ENCODE measurements at regions not wholly inside any gene's neighbourhood (a gene's known extent, or its start where the extent isn't known, plus 50 kb on each side); places are given as distances from the start of the nearest gene placed in this dataset.
A peak's percentile ranks its signal among the peaks of the same experiment; 100 is the strongest.

DNA sequence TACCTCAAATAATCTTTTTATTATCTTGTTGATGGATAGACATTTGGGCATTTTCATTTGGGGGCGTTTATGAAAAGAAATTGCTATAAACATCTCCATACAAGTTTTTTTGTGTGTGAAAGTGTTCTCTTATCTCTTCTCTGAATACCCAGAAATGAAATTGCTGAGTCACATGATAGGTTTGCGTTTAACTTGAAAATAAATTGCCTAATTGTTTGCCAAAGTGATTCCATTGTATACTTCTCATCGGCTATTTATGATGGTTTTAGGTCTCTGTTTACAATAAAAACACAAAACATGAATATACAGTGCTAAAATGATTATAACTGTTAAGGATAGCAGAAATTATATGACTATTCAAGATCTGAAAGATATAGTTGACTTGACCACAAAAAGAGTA, 361.7 kb downstream of the TAF11L14 start:
- ChIA-PET CTCF (no interaction called here), POLR2A (ENCODE audit: unreplicated experiment) (no interaction called here)
- no peak overlapping the region for H2AK9ac ChIP-seq (replicated peaks; ENCODE audit: low read depth, low read length, poor library complexity)
- no peak overlapping the region for H3K4ac ChIP-seq (ENCODE audit: low read depth, low read length)
- H2AFZ ChIP-seq (replicated peaks; ENCODE audit: low read length, poor library complexity), result no peak overlapping the region
- intact Hi-C loops (cut with micrococcal nuclease), result no loop called here
- no peaks in the 10 kb centered on the region for H3K4me1 ChIP-seq (ENCODE audit: control insufficient read depth, insufficient read depth, low read length)
- H3K23ac ChIP-seq (ENCODE audit: low read depth, low read length), result no peak overlapping the region
- no peak overlapping the region for H3K14ac ChIP-seq (replicated peaks; ENCODE audit: low read depth, low read length)
- H4K8ac ChIP-seq (ENCODE audit: low read depth in 2 of 2, low read length in 2 of 2), result no peak overlapping the region
- H3K27ac ChIP-seq (ENCODE audit: insufficient read depth, low read length), result no peak overlapping the region
- in situ Hi-C loops (cut with MboI; ENCODE audit: low sequenced_read_pairs), result no loop called here
- no peak for ATAC-seq (ENCODE audit: low read depth)
- dilution Hi-C loops (cut with HindIII; ENCODE audit: low sequenced_read_pairs, unreplicated experiment), result no loop called here
- H2BK20ac ChIP-seq (ENCODE audit: low read depth, low read length), result no peak overlapping the region
- H3K56ac ChIP-seq (ENCODE audit: extremely low read depth, insufficient read depth, low read length), result no peak overlapping the region
- H4K5ac ChIP-seq (ENCODE audit: low read depth, low read length), result no peak overlapping the region
- WGBS, 2 experiments (ENCODE audit: extremely low coverage in 2 of 2, insufficient read length in 1 of 2), result no CpG with 5 or more reads among the region's 3 CpGs
- DNase-seq, result no peak
- H4K20me1 ChIP-seq (ENCODE audit: insufficient read depth, low read length), result no peaks in the 10 kb centered on the region
- no peak overlapping the region for H2BK120ac ChIP-seq (ENCODE audit: low read depth, low read length)
- H3K4me2 ChIP-seq (ENCODE audit: low read depth, low read length), result no peak overlapping the region
- no peak overlapping the region for H2BK15ac ChIP-seq (ENCODE audit: low read depth, low read length)
- no peak overlapping the region for H2AK5ac ChIP-seq (ENCODE audit: low read depth, low read length)
- no peaks in the 10 kb centered on the region for H3K79me1 ChIP-seq (ENCODE audit: low read depth in 1 of 2, low read length in 2 of 2)
- no peak overlapping the region for H3K18ac ChIP-seq (ENCODE audit: low read depth, low read length)
- no peaks in the 10 kb centered on the region for H3K36me3 ChIP-seq (ENCODE audit: control insufficient read depth, insufficient read depth, low read length)
- H3K27me3 ChIP-seq (ENCODE audit: control insufficient read depth, insufficient read depth, low read length), result no peaks in the 10 kb centered on the region
- H3K9ac ChIP-seq (ENCODE audit: low read depth, low read length), result no peak overlapping the region
- H3K9me1 ChIP-seq (ENCODE audit: insufficient read depth, low read length), result no peaks in the 10 kb centered on the region
- H3K9me3 ChIP-seq (ENCODE audit: control insufficient read depth, insufficient read depth, low read length), result no peaks in the 10 kb centered on the region
- H4K91ac ChIP-seq (ENCODE audit: insufficient read depth, low read depth, low read length), result no peak overlapping the region
- no peak overlapping the region for H3K4me3 ChIP-seq (ENCODE audit: insufficient read depth, low read depth, low read length)
- H2BK5ac ChIP-seq (ENCODE audit: low read depth, low read length, poor library complexity, severe bottlenecking), result no peak overlapping the region
- no peak for TF ChIP-seq MXI1 (IDR thresholded peaks at IDR 0.05; ENCODE audit: borderline replicate concordance, low read depth, low read length)
- TF ChIP-seq, protein P1, sequence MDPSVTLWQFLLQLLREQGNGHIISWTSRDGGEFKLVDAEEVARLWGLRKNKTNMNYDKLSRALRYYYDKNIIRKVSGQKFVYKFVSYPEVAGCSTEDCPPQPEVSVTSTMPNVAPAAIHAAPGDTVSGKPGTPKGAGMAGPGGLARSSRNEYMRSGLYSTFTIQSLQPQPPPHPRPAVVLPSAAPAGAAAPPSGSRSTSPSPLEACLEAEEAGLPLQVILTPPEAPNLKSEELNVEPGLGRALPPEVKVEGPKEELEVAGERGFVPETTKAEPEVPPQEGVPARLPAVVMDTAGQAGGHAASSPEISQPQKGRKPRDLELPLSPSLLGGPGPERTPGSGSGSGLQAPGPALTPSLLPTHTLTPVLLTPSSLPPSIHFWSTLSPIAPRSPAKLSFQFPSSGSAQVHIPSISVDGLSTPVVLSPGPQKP (IDR thresholded peaks at IDR 0.05; ENCODE audit: borderline replicate concordance, low read depth, low read length), result no peak
- TF ChIP-seq, protein P2, sequence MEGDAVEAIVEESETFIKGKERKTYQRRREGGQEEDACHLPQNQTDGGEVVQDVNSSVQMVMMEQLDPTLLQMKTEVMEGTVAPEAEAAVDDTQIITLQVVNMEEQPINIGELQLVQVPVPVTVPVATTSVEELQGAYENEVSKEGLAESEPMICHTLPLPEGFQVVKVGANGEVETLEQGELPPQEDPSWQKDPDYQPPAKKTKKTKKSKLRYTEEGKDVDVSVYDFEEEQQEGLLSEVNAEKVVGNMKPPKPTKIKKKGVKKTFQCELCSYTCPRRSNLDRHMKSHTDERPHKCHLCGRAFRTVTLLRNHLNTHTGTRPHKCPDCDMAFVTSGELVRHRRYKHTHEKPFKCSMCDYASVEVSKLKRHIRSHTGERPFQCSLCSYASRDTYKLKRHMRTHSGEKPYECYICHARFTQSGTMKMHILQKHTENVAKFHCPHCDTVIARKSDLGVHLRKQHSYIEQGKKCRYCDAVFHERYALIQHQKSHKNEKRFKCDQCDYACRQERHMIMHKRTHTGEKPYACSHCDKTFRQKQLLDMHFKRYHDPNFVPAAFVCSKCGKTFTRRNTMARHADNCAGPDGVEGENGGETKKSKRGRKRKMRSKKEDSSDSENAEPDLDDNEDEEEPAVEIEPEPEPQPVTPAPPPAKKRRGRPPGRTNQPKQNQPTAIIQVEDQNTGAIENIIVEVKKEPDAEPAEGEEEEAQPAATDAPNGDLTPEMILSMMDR (conservative IDR thresholded peaks at IDR 0.05; ENCODE audit: low read depth, low read length), result no peak
- TF ChIP-seq MAZ (IDR thresholded peaks at IDR 0.05; ENCODE audit: borderline replicate concordance, low read depth, low read length), result no peak
- TF ChIP-seq NFE2L2 (IDR thresholded peaks at IDR 0.05; ENCODE audit: low read depth, low read length), result peak; percentile 57
- TF ChIP-seq POLR2A (IDR thresholded peaks at IDR 0.05; ENCODE audit: low read depth, low read length), result no peak
- BruUV-seq (replicated peaks), result no TSS peak

All from IMR-90 (cell line).